ENCODE measurements at regions not wholly inside any gene's neighbourhood (a gene's known extent, or its start where the extent isn't known, plus 50 kb on each side); places are given as distances from the start of the nearest gene placed in this dataset.
A peak's percentile ranks its signal among the peaks of the same experiment; 100 is the strongest.

- ATAC-seq (ENCODE audit: low read depth in 2 of 2), result no peak
- Mint-ChIP-seq H3K9me3 (peaks cover 0 to 12% (median 0%) of the 10 kb centered on the region in 7 donors), H3K27ac (no peak overlapping the region), H3K36me3 (peaks cover 0 to 6% of the 10 kb centered on the region in 2 donors), H3K4me1 (no peaks in the 10 kb centered on the region), H3K27me3 (peaks cover 0 to 22% (median 8%) of the 10 kb centered on the region in 3 donors), H3K4me3 (no peak overlapping the region)
- DNase-seq, result no peak
These were observed 122.1 kb upstream of the KAZN start for GRCh38 chr1:14476170-14476955.

GRCh38 chr1:14478120-14478519 lies 120.4 kb upstream of the KAZN start:
- H3K4me3 Mint-ChIP-seq, result no peak overlapping the region
- H3K36me3 Mint-ChIP-seq, result peaks cover 0 to 6% of the 10 kb centered on the region in 2 donors
- DNase-seq, result no peak
- peaks cover 0 to 28% (median 12%) of the 10 kb centered on the region in 3 donors for H3K27me3 Mint-ChIP-seq
- peaks cover 0 to 12% (median 0%) of the 10 kb centered on the region in 7 donors for H3K9me3 Mint-ChIP-seq
- no peak for ATAC-seq (ENCODE audit: low read depth in 2 of 2)
- no peaks in the 10 kb centered on the region for H3K4me1 Mint-ChIP-seq
- no peak overlapping the region for H3K27ac Mint-ChIP-seq

GRCh38 chr1:14479865-14480264 lies 118.6 kb upstream of the KAZN start:
- Mint-ChIP-seq H3K4me3 (no peak overlapping the region), H3K27ac (no peak overlapping the region), H3K9me3 (peaks cover 0 to 2% (median 0%) of the 10 kb centered on the region in 7 donors), H3K4me1 (no peaks in the 10 kb centered on the region), H3K36me3 (no peaks in the 10 kb centered on the region), H3K27me3 (peaks cover 6 to 12% (median 11%) of the 10 kb centered on the region in 3 donors)
- ATAC-seq (ENCODE audit: low read depth in 2 of 2) (no peak), DNase-seq (no peak)

- Mint-ChIP-seq H3K27me3 (peaks cover 6 to 17% (median 8%) of the 10 kb centered on the region in 3 donors), H3K4me3 (no peak overlapping the region), H3K4me1 (no peaks in the 10 kb centered on the region), H3K9me3 (peaks cover 0 to 2% (median 0%) of the 10 kb centered on the region in 7 donors), H3K36me3 (no peaks in the 10 kb centered on the region), H3K27ac (no peak overlapping the region)
- DNase-seq, result no peak
- ATAC-seq (ENCODE audit: low read depth in 2 of 2), result no peak
These were observed 115.6 kb upstream of the KAZN start for GRCh38 chr1:14482784-14483450.

GRCh38 chr1:14485285-14485684 lies 113.2 kb upstream of the KAZN start:
- Mint-ChIP-seq H3K4me3 (no peak overlapping the region), H3K9me3 (peaks cover 0 to 2% (median 0%) of the 10 kb centered on the region in 7 donors), H3K4me1 (no peaks in the 10 kb centered on the region), H3K36me3 (no peaks in the 10 kb centered on the region), H3K27ac (no peak overlapping the region), H3K27me3 (peaks cover 6 to 17% (median 8%) of the 10 kb centered on the region in 3 donors)
- no peak for ATAC-seq (ENCODE audit: low read depth in 2 of 2)
- no peak for DNase-seq

- no peaks in the 10 kb centered on the region for H3K36me3 Mint-ChIP-seq
- H3K4me1 Mint-ChIP-seq, result no peaks in the 10 kb centered on the region
- peaks cover 2 to 17% (median 3%) of the 10 kb centered on the region in 3 donors for H3K27me3 Mint-ChIP-seq
- H3K4me3 Mint-ChIP-seq, result no peak overlapping the region
- H3K27ac Mint-ChIP-seq, result peak overlapping the region in 1 of 6 donors; percentile 19
- H3K9me3 Mint-ChIP-seq, result peaks cover 0 to 2% (median 0%) of the 10 kb centered on the region in 7 donors
- ATAC-seq (ENCODE audit: low read depth in 2 of 2) (no peak), DNase-seq (no peak)
These were observed 111.9 kb upstream of the KAZN start for GRCh38 chr1:14486401-14487201.

GRCh38 chr1:14487671-14488070 lies 110.8 kb upstream of the KAZN start:
- Mint-ChIP-seq H3K9me3 (peaks cover 0 to 4% (median 0%) of the 10 kb centered on the region in 7 donors), H3K27ac (no peak overlapping the region), H3K27me3 (peaks cover 0 to 17% (median 0%) of the 10 kb centered on the region in 3 donors), H3K4me1 (no peaks in the 10 kb centered on the region), H3K4me3 (no peak overlapping the region), H3K36me3 (no peaks in the 10 kb centered on the region)
- no peak for ATAC-seq (ENCODE audit: low read depth in 2 of 2)
- no peak for DNase-seq

- peaks cover 26 to 40% (median 38%) of the 10 kb centered on the region in 3 donors for H3K27me3 Mint-ChIP-seq
- H3K36me3 Mint-ChIP-seq, result no peaks in the 10 kb centered on the region
- no peak overlapping the region for H3K4me3 Mint-ChIP-seq
- no peak for ATAC-seq (ENCODE audit: low read depth in 2 of 2)
- H3K27ac Mint-ChIP-seq, result no peak overlapping the region
- no peaks in the 10 kb centered on the region for H3K4me1 Mint-ChIP-seq
- H3K9me3 Mint-ChIP-seq, result peaks cover 0 to 6% (median 0%) of the 10 kb centered on the region in 7 donors
- DNase-seq, result no peak
These were observed 103.6 kb upstream of the KAZN start for GRCh38 chr1:14494911-14495310.

- peaks cover 0 to 6% (median 0%) of the 10 kb centered on the region in 7 donors for H3K9me3 Mint-ChIP-seq
- no peak overlapping the region for H3K27ac Mint-ChIP-seq
- H3K4me3 Mint-ChIP-seq, result no peak overlapping the region
- H3K27me3 Mint-ChIP-seq, result peaks cover 26 to 40% (median 38%) of the 10 kb centered on the region in 3 donors
- no peaks in the 10 kb centered on the region for H3K36me3 Mint-ChIP-seq
- no peak for ATAC-seq (ENCODE audit: low read depth in 2 of 2)
- H3K4me1 Mint-ChIP-seq, result no peaks in the 10 kb centered on the region
- no peak for DNase-seq
These were observed 103.1 kb upstream of the KAZN start for GRCh38 chr1:14495381-14495780.

- DNase-seq (no peak), ATAC-seq (ENCODE audit: low read depth in 2 of 2) (no peak)
- Mint-ChIP-seq H3K4me3 (no peak overlapping the region), H3K27me3 (peaks cover 26 to 40% (median 38%) of the 10 kb centered on the region in 3 donors), H3K36me3 (no peaks in the 10 kb centered on the region), H3K27ac (no peak overlapping the region), H3K9me3 (peaks cover 0 to 6% (median 0%) of the 10 kb centered on the region in 7 donors), H3K4me1 (no peaks in the 10 kb centered on the region)
These were observed 102.5 kb upstream of the KAZN start for GRCh38 chr1:14495996-14496395.

GRCh38 chr1:14498839-14499238 lies 99.6 kb upstream of the KAZN start:
- Mint-ChIP-seq H3K4me3 (no peak overlapping the region), H3K36me3 (no peaks in the 10 kb centered on the region), H3K9me3 (peaks cover 0 to 4% (median 0%) of the 10 kb centered on the region in 7 donors), H3K4me1 (no peaks in the 10 kb centered on the region), H3K27ac (no peak overlapping the region), H3K27me3 (peaks cover 21 to 39% (median 38%) of the 10 kb centered on the region in 3 donors)
- ATAC-seq (ENCODE audit: low read depth in 2 of 2) (no peak), DNase-seq (no peak)

- no peaks in the 10 kb centered on the region for H3K36me3 Mint-ChIP-seq
- DNase-seq, result no peak
- H3K4me1 Mint-ChIP-seq, result no peaks in the 10 kb centered on the region
- H3K9me3 Mint-ChIP-seq, result peaks cover 0 to 4% (median 0%) of the 10 kb centered on the region in 7 donors
- H3K27me3 Mint-ChIP-seq, result peaks cover 18 to 37% (median 33%) of the 10 kb centered on the region in 3 donors
- no peak overlapping the region for H3K27ac Mint-ChIP-seq
- ATAC-seq (ENCODE audit: low read depth in 2 of 2), result no peak
- no peak overlapping the region for H3K4me3 Mint-ChIP-seq
These were observed 99.0 kb upstream of the KAZN start for GRCh38 chr1:14499312-14500040.

- peaks cover 0 to 4% (median 0%) of the 10 kb centered on the region in 7 donors for H3K9me3 Mint-ChIP-seq
- ATAC-seq (ENCODE audit: low read depth in 2 of 2), result no peak
- DNase-seq, result no peak
- peaks cover 15 to 32% (median 32%) of the 10 kb centered on the region in 3 donors for H3K27me3 Mint-ChIP-seq
- no peaks in the 10 kb centered on the region for H3K36me3 Mint-ChIP-seq
- no peak overlapping the region for H3K27ac Mint-ChIP-seq
- no peak overlapping the region for H3K4me3 Mint-ChIP-seq
- H3K4me1 Mint-ChIP-seq, result no peaks in the 10 kb centered on the region
These were observed 98.4 kb upstream of the KAZN start for GRCh38 chr1:14500041-14500440.
